ENCODE measurements at regions not wholly inside any gene's neighbourhood (a gene's known extent, or its start where the extent isn't known, plus 50 kb on each side); places are given as distances from the start of the nearest gene placed in this dataset.

- intact Hi-C loops (cut with DNase I), result no loop called here
- H3K4me1 ChIP-seq, result no peaks in the 10 kb centered on the region
- no peak for TF ChIP-seq CTCF (IDR thresholded peaks at IDR 0.05)
- no peak for TF ChIP-seq POLR2A (IDR thresholded peaks at IDR 0.05)
- no peak overlapping the region for H3K4me3 ChIP-seq
- ATAC-seq (no peak), DNase-seq (no peak)
- H3K9me3 ChIP-seq, result no peaks in the 10 kb centered on the region
- WGBS, 4 donors, result 90 to 100% (median 98%) methylated on average over 4 of the region's 4 CpGs
- H3K27ac ChIP-seq, result no peak overlapping the region
- peaks cover 0 to 8% (median 0%) of the 10 kb centered on the region in 9 donors for H3K27me3 ChIP-seq
- H3K36me3 ChIP-seq, result no peaks in the 10 kb centered on the region
Observed at GRCh38 chr15:72864681-72865080, 81.1 kb upstream of the ADPGK start.

GRCh38 chr15:72861354-72861910, 77.9 kb upstream of the ADPGK start:
- H3K9me3 ChIP-seq, result no peaks in the 10 kb centered on the region
- H3K4me3 ChIP-seq, result no peak overlapping the region
- H3K27me3 ChIP-seq, result peaks cover 0 to 4% (median 0%) of the 10 kb centered on the region in 9 donors
- DNase-seq, result no peak
- intact Hi-C loops (cut with DNase I), result no loop called here
- H3K4me1 ChIP-seq, result no peaks in the 10 kb centered on the region
- no peak for ATAC-seq
- no peaks in the 10 kb centered on the region for H3K36me3 ChIP-seq
- TF ChIP-seq POLR2A (IDR thresholded peaks at IDR 0.05), result no peak
- TF ChIP-seq CTCF (IDR thresholded peaks at IDR 0.05), result no peak
- H3K27ac ChIP-seq, result no peak overlapping the region
- 89 to 97% (median 91%) methylated on average over 2 of the region's 2 CpGs for WGBS, 4 donors

- DNase-seq (no peak), ATAC-seq (no peak)
- Histone ChIP-seq H3K4me1 (no peaks in the 10 kb centered on the region), H3K27ac (no peak overlapping the region), H3K4me3 (no peak overlapping the region), H3K27me3 (peaks cover 0 to 6% (median 0%) of the 10 kb centered on the region in 9 donors), H3K9me3 (no peaks in the 10 kb centered on the region), H3K36me3 (no peaks in the 10 kb centered on the region)
- intact Hi-C loops (cut with DNase I), result no loop called here
- TF ChIP-seq CTCF (IDR thresholded peaks at IDR 0.05) (no peak), POLR2A (IDR thresholded peaks at IDR 0.05) (no peak)
- 76 to 93% (median 80%) methylated on average over 6 to 9 of the region's 9 CpGs for WGBS, 4 donors
Observed at GRCh38 chr15:72859757-72860145, 76.2 kb upstream of the ADPGK start.

- no peaks in the 10 kb centered on the region for H3K9me3 ChIP-seq
- H3K4me3 ChIP-seq, result no peak overlapping the region
- WGBS, 4 donors, result 61 to 73% (median 71%) methylated on average over 9 to 10 of the region's 10 CpGs
- ATAC-seq (no peak), DNase-seq (no peak)
- no peaks in the 10 kb centered on the region for H3K4me1 ChIP-seq
- H3K27me3 ChIP-seq, result peaks cover 0 to 6% (median 0%) of the 10 kb centered on the region in 9 donors
- TF ChIP-seq CTCF (IDR thresholded peaks at IDR 0.05) (no peak), POLR2A (IDR thresholded peaks at IDR 0.05) (no peak)
- no peak overlapping the region for H3K27ac ChIP-seq
- intact Hi-C loops (cut with DNase I), result no loop called here
- no peaks in the 10 kb centered on the region for H3K36me3 ChIP-seq
Observed at GRCh38 chr15:72859017-72859756, 75.6 kb upstream of the ADPGK start.
